GM23248 (cell line): ENCODE measurements at regions not wholly inside any gene's neighbourhood (a gene's known extent, or its start where the extent isn't known, plus 50 kb on each side); places are given as distances from the start of the nearest gene placed in this dataset.

Experiments used
- DNase-seq: peaks from one replicate; pipeline ENCODE4 v3.0.0-alpha.2; 2015
- H2AFZ ChIP-seq: fragments of 200-600 bp; sonication (generic); 2 replicates; pipeline ENCODE4 v1.6.1; 2016; ENCODE audit warnings: antibody characterized with exemption
- H3F3A ChIP-seq: fragments of 200-600 bp; sonication (generic); 2 replicates; pipeline ENCODE4 v1.6.1; 2016; ENCODE audit warnings: mild to moderate bottlenecking, antibody characterized with exemption, mixed run types; ENCODE audit not compliant: insufficient read depth
- H3K27ac ChIP-seq: fragments of 200-600 bp; sonication (generic); 2 replicates; pipeline ENCODE4 v1.5.1; 2016; ENCODE audit warnings: mild to moderate bottlenecking
- H3K27me3 ChIP-seq: fragments of 200-600 bp; sonication (generic); replicated peaks from 2 replicates; pipeline ENCODE4 v1.6.1; 2016; ENCODE audit warnings: mild to moderate bottlenecking; ENCODE audit not compliant: insufficient read depth
- H3K36me3 ChIP-seq: fragments of 200-600 bp; sonication (generic); 2 replicates; pipeline ENCODE4 v1.6.1; 2016; ENCODE audit warnings: low read depth, mild to moderate bottlenecking
- H3K4me1 ChIP-seq: fragments of 200-600 bp; sonication (generic); 2 replicates; pipeline ENCODE4 v1.6.1; 2016; ENCODE audit warnings: mild to moderate bottlenecking; ENCODE audit not compliant: insufficient read depth
- H3K4me2 ChIP-seq: fragments of 200-600 bp; sonication (generic); one replicate; pipeline ENCODE4 v1.6.1; 2016; ENCODE audit warnings: mild to moderate bottlenecking; ENCODE audit not compliant: unreplicated experiment
- H3K4me3 ChIP-seq: fragments of 200-600 bp; sonication (generic); 2 replicates; pipeline ENCODE4 v1.5.1; 2016; ENCODE audit warnings: mild to moderate bottlenecking
- H3K79me2 ChIP-seq: fragments of 200-600 bp; sonication (generic); 2 replicates; pipeline ENCODE4 v1.6.1; 2016; ENCODE audit warnings: mild to moderate bottlenecking; ENCODE audit not compliant: insufficient read depth
- H3K9ac ChIP-seq: fragments of 200-600 bp; sonication (generic); 2 replicates; pipeline ENCODE4 v1.6.1; 2016; ENCODE audit warnings: mild to moderate bottlenecking
- H3K9me2 ChIP-seq: fragments of 200-600 bp; sonication (generic); 2 replicates; pipeline ENCODE4 v1.6.1; 2016; ENCODE audit warnings: mixed run types, mild to moderate bottlenecking, moderate library complexity; ENCODE audit not compliant: insufficient read depth
- H3K9me3 ChIP-seq: fragments of 200-600 bp; sonication (generic); one replicate; pipeline ENCODE4 v1.6.1; 2017; ENCODE audit warnings: low read depth
- H4K20me1 ChIP-seq: fragments of 200-600 bp; sonication (generic); 2 replicates; pipeline ENCODE4 v1.6.0; 2016; ENCODE audit not compliant: insufficient read depth
- EZH2 ChIP-seq: fragments of 200-600 bp; sonication (generic); IDR thresholded peaks from 2 replicates; pipeline ENCODE4 v1.6.1; 2018; ENCODE audit warnings: antibody characterized with exemption, mild to moderate bottlenecking; ENCODE audit not compliant: insufficient read depth, poor library complexity, severe bottlenecking
- EZH2phosphoT487 ChIP-seq: fragments of 200-600 bp; sonication (generic); IDR thresholded peaks from 2 replicates; pipeline ENCODE4 v1.6.1; 2018; ENCODE audit warnings: antibody characterized with exemption, moderate library complexity, mild to moderate bottlenecking, low read depth; ENCODE audit not compliant: insufficient read depth
- WGBS, 2 experiments: methylation state at CpG; one replicate each; pipeline ENCODE4 v1.1.6; 2015 to 2017; ENCODE audit warnings: low lambda C conversion rate in 2 of 2, low coverage in 1 of 2; ENCODE audit errors: missing lambda C conversion rate in 2 of 2; 5-methylcytosine and 5-hydroxymethylcytosine counted together
- in situ Hi-C: fragments of 300-500 bp; cut with MboI; formaldehyde crosslinking; loops from 2 replicates; pipeline ENCODE4 v1.15.0; 2020

DNA sequence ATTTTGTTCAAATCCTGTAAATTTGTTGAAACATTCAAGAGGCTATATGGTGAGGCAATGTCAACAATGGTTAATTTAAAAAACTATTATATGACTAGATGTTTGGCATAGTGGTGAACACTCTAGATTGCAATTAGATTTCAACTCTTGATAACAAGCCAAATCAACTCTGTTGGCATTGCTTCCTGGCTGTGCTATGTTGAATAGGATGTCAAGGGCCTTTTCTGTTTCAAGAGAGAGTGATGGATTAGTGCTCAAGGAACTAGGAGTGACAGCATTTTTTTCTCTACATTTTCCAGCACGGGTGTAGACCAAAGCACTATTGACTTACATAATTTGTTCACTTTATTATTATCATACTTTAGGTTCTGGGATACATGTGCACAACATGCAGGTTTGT is 172.4 kb upstream of the KCNH7 start:
- Histone ChIP-seq H4K20me1 (no peaks in the 10 kb centered on the region), H3K9me3 (no peaks in the 10 kb centered on the region), H3K9me2 (no peaks in the 10 kb centered on the region), H3K4me3 (no peak overlapping the region), H3K4me1 (no peaks in the 10 kb centered on the region), H2AFZ (no peak overlapping the region), H3K79me2 (no peaks in the 10 kb centered on the region), H3K27ac (no peak overlapping the region), H3K27me3 (no peaks in the 10 kb centered on the region), H3K4me2 (no peak overlapping the region), H3F3A (no peaks in the 10 kb centered on the region), H3K9ac (no peak overlapping the region), H3K36me3 (no peaks in the 10 kb centered on the region)
- TF ChIP-seq EZH2 (no peak), EZH2phosphoT487 (no peak)
- no peak for DNase-seq
- in situ Hi-C loops, result no loop called here
- 0 to 7% methylated on average over 1 of the region's 1 CpG for WGBS, 2 experiments

DNA sequence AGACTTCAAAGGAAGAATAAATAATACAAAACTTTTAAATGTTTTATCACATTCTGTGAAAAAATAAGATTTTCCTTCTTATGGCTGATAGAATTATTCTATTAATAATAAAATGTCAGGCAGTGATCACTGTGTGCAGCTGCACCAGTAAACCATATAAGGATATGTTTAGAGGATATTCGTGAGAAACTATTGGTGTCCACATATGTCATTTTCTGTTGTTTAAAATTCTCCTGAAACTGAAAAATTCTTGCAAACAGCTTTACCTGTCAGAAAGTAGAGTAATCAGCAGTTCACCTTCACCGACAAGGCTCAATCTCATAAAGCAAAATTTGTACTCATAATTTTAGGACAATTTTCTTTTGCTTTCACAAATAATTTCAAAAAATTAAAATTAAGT is 170.1 kb upstream of the KCNH7 start:
- WGBS, 2 experiments, result 27 to 36% methylated on average over 2 of the region's 2 CpGs
- no peak overlapping the region for H3K4me2 ChIP-seq
- no peak overlapping the region for H3K27ac ChIP-seq
- no peaks in the 10 kb centered on the region for H3F3A ChIP-seq
- no peak overlapping the region for H3K4me3 ChIP-seq
- TF ChIP-seq EZH2phosphoT487, result no peak
- no peak for TF ChIP-seq EZH2
- H3K27me3 ChIP-seq, result no peaks in the 10 kb centered on the region
- H3K9me2 ChIP-seq, result no peaks in the 10 kb centered on the region
- no peak for DNase-seq
- no peaks in the 10 kb centered on the region for H3K36me3 ChIP-seq
- in situ Hi-C loops, result no loop called here
- no peaks in the 10 kb centered on the region for H3K9me3 ChIP-seq
- no peak overlapping the region for H3K9ac ChIP-seq
- H2AFZ ChIP-seq, result no peak overlapping the region
- H4K20me1 ChIP-seq, result no peaks in the 10 kb centered on the region
- no peaks in the 10 kb centered on the region for H3K79me2 ChIP-seq
- no peaks in the 10 kb centered on the region for H3K4me1 ChIP-seq

DNA sequence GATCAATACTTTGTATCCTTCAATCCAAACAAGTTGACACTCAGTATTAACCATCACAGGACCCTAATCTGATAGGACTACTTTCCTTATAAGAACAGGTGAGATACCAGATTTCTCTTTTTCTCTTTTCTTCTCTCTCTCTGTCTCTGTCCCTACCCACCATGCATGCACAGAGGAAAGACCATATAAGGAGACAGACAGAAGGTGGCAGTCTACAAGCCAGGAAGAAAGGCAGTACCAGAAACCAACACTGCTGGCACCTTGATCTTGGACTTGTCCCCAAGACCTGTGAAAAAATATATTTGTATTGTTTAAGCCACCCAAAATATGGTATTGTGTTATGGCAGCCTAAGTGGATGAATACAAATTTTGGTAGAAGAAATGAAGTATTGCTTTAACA is 156.2 kb upstream of the KCNH7 start:
- H3K4me1 ChIP-seq, result no peaks in the 10 kb centered on the region
- H3K36me3 ChIP-seq, result no peaks in the 10 kb centered on the region
- H3F3A ChIP-seq, result no peaks in the 10 kb centered on the region
- H3K9me3 ChIP-seq, result no peaks in the 10 kb centered on the region
- H3K27ac ChIP-seq, result no peak overlapping the region
- in situ Hi-C loops, result no loop called here
- no peak overlapping the region for H3K4me2 ChIP-seq
- no peaks in the 10 kb centered on the region for H3K79me2 ChIP-seq
- no peak for TF ChIP-seq EZH2
- TF ChIP-seq EZH2phosphoT487, result no peak
- H3K27me3 ChIP-seq, result no peaks in the 10 kb centered on the region
- no peak for DNase-seq
- H3K4me3 ChIP-seq, result no peak overlapping the region
- no peak overlapping the region for H3K9ac ChIP-seq
- no peaks in the 10 kb centered on the region for H4K20me1 ChIP-seq
- H2AFZ ChIP-seq, result no peak overlapping the region
- H3K9me2 ChIP-seq, result no peaks in the 10 kb centered on the region

DNA sequence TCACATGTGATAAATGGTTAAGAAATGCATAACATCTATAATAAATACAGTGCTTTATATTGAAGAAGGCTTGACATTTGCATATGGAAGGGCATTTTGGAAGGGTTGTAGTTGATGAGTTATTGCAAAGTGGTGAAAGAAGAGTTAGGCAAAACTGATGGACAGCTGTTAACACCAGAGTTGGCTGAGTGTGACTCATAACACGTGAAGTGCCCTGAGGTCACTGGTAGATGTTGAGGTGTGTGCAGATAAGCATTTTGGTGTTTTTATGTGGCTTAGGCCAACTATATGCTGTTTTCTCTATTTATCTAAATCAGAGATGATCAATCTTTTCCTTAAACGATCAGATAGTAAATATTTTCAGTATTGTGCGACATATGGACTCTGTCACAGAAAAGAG is 154.3 kb upstream of the KCNH7 start:
- no peaks in the 10 kb centered on the region for H3K4me1 ChIP-seq
- H3K9me2 ChIP-seq, result no peaks in the 10 kb centered on the region
- 17 to 22% methylated on average over 3 of the region's 3 CpGs for WGBS, 2 experiments
- DNase-seq, result no peak
- H4K20me1 ChIP-seq, result no peaks in the 10 kb centered on the region
- no peaks in the 10 kb centered on the region for H3K79me2 ChIP-seq
- no peaks in the 10 kb centered on the region for H3F3A ChIP-seq
- no peak overlapping the region for H3K9ac ChIP-seq
- TF ChIP-seq EZH2phosphoT487 (no peak), EZH2 (no peak)
- no peaks in the 10 kb centered on the region for H3K27me3 ChIP-seq
- H3K27ac ChIP-seq, result no peak overlapping the region
- H3K9me3 ChIP-seq, result no peaks in the 10 kb centered on the region
- in situ Hi-C loops, result no loop called here
- H3K4me2 ChIP-seq, result no peak overlapping the region
- no peak overlapping the region for H2AFZ ChIP-seq
- H3K36me3 ChIP-seq, result no peaks in the 10 kb centered on the region
- no peak overlapping the region for H3K4me3 ChIP-seq

DNA sequence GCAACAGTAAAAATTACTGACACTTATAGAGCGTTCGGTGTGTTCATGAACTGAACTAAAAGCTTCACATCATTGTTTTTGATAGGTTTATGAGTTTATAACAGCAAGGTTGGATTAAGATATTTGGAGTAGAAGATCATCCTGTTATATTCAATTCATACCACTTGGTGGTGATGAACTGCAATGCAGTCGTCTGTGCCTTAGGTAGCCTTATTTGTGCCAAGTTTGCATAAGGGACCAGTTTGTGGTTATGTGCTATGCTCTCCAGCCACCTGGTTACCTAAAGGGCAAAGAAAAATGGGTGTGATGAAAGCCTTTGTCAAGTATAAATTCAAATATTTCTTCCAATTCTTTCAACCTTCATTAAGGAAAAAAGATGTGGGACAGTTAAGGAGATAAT is 150.9 kb upstream of the KCNH7 start:
- no peaks in the 10 kb centered on the region for H4K20me1 ChIP-seq
- no peaks in the 10 kb centered on the region for H3K4me1 ChIP-seq
- in situ Hi-C loops, result no loop called here
- H3K79me2 ChIP-seq, result no peaks in the 10 kb centered on the region
- 10 to 13% methylated on average over 3 of the region's 3 CpGs for WGBS, 2 experiments
- H3K9me2 ChIP-seq, result no peaks in the 10 kb centered on the region
- H2AFZ ChIP-seq, result no peak overlapping the region
- no peaks in the 10 kb centered on the region for H3K36me3 ChIP-seq
- no peak for TF ChIP-seq EZH2phosphoT487
- no peak for TF ChIP-seq EZH2
- no peak for DNase-seq
- H3K27me3 ChIP-seq, result no peaks in the 10 kb centered on the region
- H3F3A ChIP-seq, result no peaks in the 10 kb centered on the region
- H3K4me2 ChIP-seq, result no peak overlapping the region
- no peaks in the 10 kb centered on the region for H3K9me3 ChIP-seq
- no peak overlapping the region for H3K27ac ChIP-seq
- no peak overlapping the region for H3K9ac ChIP-seq
- no peak overlapping the region for H3K4me3 ChIP-seq
